Left renal pelvis (tissue), 4 donors: ENCODE measurements at regions not wholly inside any gene's neighbourhood (a gene's known extent, or its start where the extent isn't known, plus 50 kb on each side); places are given as distances from the start of the nearest gene placed in this dataset.

ENCODE experiments used
- DNase-seq, 4 donors: peaks; one replicate each; pipeline ENCODE4 v3.0.0-alpha.2; 2013; ENCODE audit warnings: low read depth in 4 of 4, low spot score in 3 of 4

GRCh38 chr11:134478176-134478575 lies 66.1 kb upstream of the B3GAT1 start:
- DNase-seq, result no peak

GRCh38 chr11:134477486-134477885 lies 65.4 kb upstream of the B3GAT1 start:
- DNase-seq, result no peak

- peak in 3 of 4 donors; percentile 35 to 56 (median 36) for DNase-seq
Measured at GRCh38 chr11:134476435-134477021, 64.5 kb upstream of the B3GAT1 start.

- no peak for DNase-seq
Measured at GRCh38 chr11:134475951-134476350, 63.9 kb upstream of the B3GAT1 start.

GRCh38 chr11:134474942-134475341 lies 62.9 kb upstream of the B3GAT1 start:
- no peak for DNase-seq

- no peak for DNase-seq
Measured at GRCh38 chr11:134474070-134474860, 62.2 kb upstream of the B3GAT1 start.

GRCh38 chr11:134471716-134472455 lies 59.8 kb upstream of the B3GAT1 start:
- no peak for DNase-seq

GRCh38 chr11:134471087-134471715 lies 59.2 kb upstream of the B3GAT1 start:
- DNase-seq, result no peak

GRCh38 chr11:134470238-134470637 lies 58.2 kb upstream of the B3GAT1 start:
- DNase-seq, result no peak

- DNase-seq, result no peak
Measured at GRCh38 chr11:134469627-134470026, 57.6 kb upstream of the B3GAT1 start.

GRCh38 chr11:134468796-134469195 lies 56.8 kb upstream of the B3GAT1 start:
- no peak for DNase-seq

- no peak for DNase-seq
Measured at GRCh38 chr11:134468081-134468668, 56.1 kb upstream of the B3GAT1 start.

- DNase-seq, result no peak
Measured at GRCh38 chr11:134466610-134467567, 54.8 kb upstream of the B3GAT1 start.

- DNase-seq, result no peak
Measured at GRCh38 chr11:134466156-134466555, 54.1 kb upstream of the B3GAT1 start.

GRCh38 chr11:134464981-134465730 lies 53.1 kb upstream of the B3GAT1 start:
- no peak for DNase-seq

GRCh38 chr11:134464196-134464595 lies 52.2 kb upstream of the B3GAT1 start:
- no peak for DNase-seq

- no peak for DNase-seq
Measured at GRCh38 chr11:134463716-134464115, 51.7 kb upstream of the B3GAT1 start.
